ENCODE measurements at regions not wholly inside any gene's neighbourhood (a gene's known extent, or its start where the extent isn't known, plus 50 kb on each side); places are given as distances from the start of the nearest gene placed in this dataset.

- TF ChIP-seq CTCF (IDR thresholded peaks at IDR 0.05 in 4 of 5, conservative IDR thresholded peaks at IDR 0.05 in 1 of 5) (no peak), POLR2A (IDR thresholded peaks at IDR 0.05) (no peak)
Measured at GRCh38 chr5:155728146-155728856, 598.7 kb upstream of the SGCD start.

All from gastrocnemius medialis (tissue), 4 donors.